ENCODE measurements at regions not wholly inside any gene's neighbourhood (a gene's known extent, or its start where the extent isn't known, plus 50 kb on each side); places are given as distances from the start of the nearest gene placed in this dataset.

DNA sequence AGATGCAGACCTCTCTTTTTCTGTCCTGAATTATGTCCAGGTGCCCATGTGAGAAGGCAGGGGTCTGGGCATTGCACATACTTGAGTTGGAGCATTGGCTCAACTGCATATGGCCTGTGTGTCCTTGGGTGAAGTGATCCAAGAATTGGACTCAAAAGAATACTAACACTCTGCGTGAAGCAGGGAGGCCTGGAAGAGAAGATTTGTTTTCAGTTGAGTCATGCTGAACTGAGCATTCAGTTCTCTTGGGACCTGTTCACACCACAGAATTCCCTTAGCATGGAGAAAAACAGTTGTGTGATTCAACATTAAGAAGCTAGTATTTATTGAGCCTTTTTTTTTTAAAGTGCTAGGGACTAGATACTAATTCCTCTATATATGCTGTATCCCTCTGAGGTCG lies 164.7 kb upstream of the TBX3 start:
- no peaks in the 10 kb centered on the region for H3K79me2 ChIP-seq (ENCODE audit: control insufficient read depth, insufficient read depth, low read length)
- H3K4me3 ChIP-seq, result no peak overlapping the region
- no peaks in the 10 kb centered on the region for H3K36me3 ChIP-seq (ENCODE audit: control insufficient read depth, insufficient read depth, low read length)
- POLR2A ChIA-PET, result no interaction called here
- ATAC-seq (no peak), DNase-seq (ENCODE audit: extremely low read depth in 1 of 4, low spot score in 3 of 4) (no peak), FAIRE-seq (no peak)
- intact Hi-C loops (cut with micrococcal nuclease) (no loop called here), in situ Hi-C loops (cut with MboI) (no loop called here)
- no peaks in the 10 kb centered on the region for H3K9me3 ChIP-seq (replicated peaks; ENCODE audit: control insufficient read depth, insufficient read depth, low read depth, low read length)
- H4K20me1 ChIP-seq (replicated peaks; ENCODE audit: control insufficient read depth, insufficient read depth, low read length), result no peaks in the 10 kb centered on the region
- no peaks in the 10 kb centered on the region for H3K9me1 ChIP-seq (ENCODE audit: control insufficient read depth, insufficient read depth, low read length)
- BruUV-seq (replicated peaks), result no TSS peak
- H2AFZ ChIP-seq (ENCODE audit: low read depth, low read length), result no peak overlapping the region
- no peaks in the 10 kb centered on the region for H3K4me1 ChIP-seq (replicated peaks in 1 of 2; ENCODE audit: control insufficient read depth in 2 of 2, insufficient read depth in 2 of 2, low read length in 2 of 2)
- CTCF ChIA-PET (ENCODE audit: low intra/inter-chr PET ratio), result no interaction called here
- H3K9ac ChIP-seq (ENCODE audit: insufficient read depth in 1 of 2, low read depth in 2 of 2, low read length in 2 of 2), result no peak overlapping the region
- H3K27me3 ChIP-seq (ENCODE audit: control insufficient read depth in 2 of 2, insufficient read depth in 2 of 2, low read length in 2 of 2), result no peaks in the 10 kb centered on the region; a peak in 1 of 5 replicates
- WGBS (ENCODE audit: insufficient coverage, low coverage, missing lambda C conversion rate), result 0% methylated on average over 2 of the region's 2 CpGs
- TF ChIP-seq ZNF143 (CRISPR knock-in tag; IDR thresholded peaks at IDR 0.05), result no peak
- no peak for TF ChIP-seq JUND (IDR thresholded peaks at IDR 0.05; ENCODE audit: borderline replicate concordance, low read depth, low read length)
- no peak for TF ChIP-seq JUND (tag; IDR thresholded peaks at IDR 0.05; ENCODE audit: borderline replicate concordance, low read depth, low read length)
- TF ChIP-seq YY1 (IDR thresholded peaks at IDR 0.05; ENCODE audit: borderline replicate concordance in 1 of 3, control insufficient read depth in 1 of 3, extremely low read depth in 1 of 3, insufficient read depth in 3 of 3, insufficient read length in 1 of 3, insufficient replicate concordance in 2 of 3, low read depth in 1 of 3, low read length in 2 of 3), result no peak
- TF ChIP-seq SP1 (CRISPR knock-in tag; IDR thresholded peaks at IDR 0.05), result no peak
- no peak for TF ChIP-seq PRPF4 (IDR thresholded peaks at IDR 0.05; ENCODE audit: insufficient read depth, low read depth, low read length, poor library complexity, severe bottlenecking)
- no peak for TF ChIP-seq ZNF444 (CRISPR knock-in tag; IDR thresholded peaks at IDR 0.05)
- no peak overlapping the region for H3K4me2 ChIP-seq (ENCODE audit: insufficient read depth, low read length)
- no peak overlapping the region for H3K27ac ChIP-seq (ENCODE audit: extremely low read depth, low read depth, low read length)

Measured in K562 (cell line).